IMR-90 (cell line): ENCODE measurements at regions not wholly inside any gene's neighbourhood (a gene's known extent, or its start where the extent isn't known, plus 50 kb on each side); places are given as distances from the start of the nearest gene placed in this dataset.

Experiments used
- ATAC-seq: fragments of 200-7000 bp; cut with Tn5 transposase; 2 replicates; pipeline ENCODE4 v1.9.1; 2020; ENCODE audit warnings: low read depth, mild to moderate bottlenecking, moderate library complexity
- BruUV-seq: library from RNA; stranded (reverse); fragments of 400-500 nt; replicated peaks from 2 replicates; lab custom pipeline; 2021; lab: Mats Ljungman, UMichigan
- CTCF ChIA-PET: fragments of 300-600 bp; formaldehyde crosslinking; extraction: SDS; loops from one replicate; lab custom pipeline; 2021; ENCODE audit warnings: antibody characterized with exemption; lab: Yijun Ruan, JAX
- POLR2A ChIA-PET: fragments of 300-600 bp; sonication (Branson Sonifier 250); formaldehyde crosslinking; loops from one replicate; lab custom pipeline; 2022; ENCODE audit warnings: antibody characterized with exemption; ENCODE audit not compliant: unreplicated experiment; lab: Charles Lee
- DNase-seq: peaks from one replicate; pipeline ENCODE4 v3.0.0; 2013
- H2AFZ ChIP-seq: replicated peaks from 2 replicates; pipeline ENCODE3; 2013; ENCODE audit warnings: low read length, mild to moderate bottlenecking; ENCODE audit not compliant: poor library complexity
- H2AK5ac ChIP-seq: 2 replicates; pipeline ENCODE4 v1.6.1; 2013; ENCODE audit warnings: low read depth, low read length, inconsistent platforms
- H2AK9ac ChIP-seq: replicated peaks from 2 replicates; pipeline ENCODE3; 2013; ENCODE audit warnings: mild to moderate bottlenecking, low read depth, low read length, moderate library complexity; ENCODE audit not compliant: poor library complexity
- H2BK120ac ChIP-seq: 2 replicates; pipeline ENCODE4 v1.6.1; 2013; ENCODE audit warnings: low read depth, low read length, inconsistent platforms
- H2BK15ac ChIP-seq: 3 replicates; pipeline ENCODE4 v1.6.1; 2013; ENCODE audit warnings: low read depth, low read length, inconsistent platforms
- H2BK20ac ChIP-seq: 2 replicates; pipeline ENCODE4 v1.6.1; 2013; ENCODE audit warnings: low read depth, mild to moderate bottlenecking, inconsistent platforms, low read length, moderate library complexity
- H2BK5ac ChIP-seq: 2 replicates; pipeline ENCODE4 v1.6.1; 2013; ENCODE audit warnings: mild to moderate bottlenecking, low read depth, low read length, inconsistent platforms; ENCODE audit not compliant: poor library complexity, severe bottlenecking
- H3K14ac ChIP-seq: replicated peaks from 2 replicates; pipeline ENCODE4 v1.6.1; 2013; ENCODE audit warnings: low read depth, low read length, inconsistent platforms
- H3K18ac ChIP-seq: 2 replicates; pipeline ENCODE4 v1.6.1; 2013; ENCODE audit warnings: low read depth, low read length, control low read depth
- H3K23ac ChIP-seq: 2 replicates; pipeline ENCODE4 v1.6.1; 2013; ENCODE audit warnings: low read depth, low read length, inconsistent platforms
- H3K27ac ChIP-seq: 2 replicates; pipeline ENCODE4 v1.5.1; 2013; ENCODE audit warnings: mild to moderate bottlenecking, control low read depth, low read length; ENCODE audit not compliant: insufficient read depth
- H3K27me3 ChIP-seq: 2 replicates; pipeline ENCODE4 v1.6.1; 2013; ENCODE audit warnings: low read length; ENCODE audit not compliant: control insufficient read depth, insufficient read depth
- H3K36me3 ChIP-seq: 2 replicates; pipeline ENCODE4 v1.6.1; 2013; ENCODE audit warnings: low read length, mixed read lengths; ENCODE audit not compliant: control insufficient read depth, insufficient read depth
- H3K4ac ChIP-seq: 2 replicates; pipeline ENCODE4 v1.6.1; 2013; ENCODE audit warnings: low read depth, low read length, inconsistent platforms
- H3K4me1 ChIP-seq: 2 replicates; pipeline ENCODE4 v1.6.1; 2013; ENCODE audit warnings: low read length, mixed read lengths; ENCODE audit not compliant: control insufficient read depth, insufficient read depth
- H3K4me2 ChIP-seq: 2 replicates; pipeline ENCODE4 v1.6.1; 2013; ENCODE audit warnings: low read depth, mild to moderate bottlenecking, control low read depth, low read length, moderate library complexity
- H3K4me3 ChIP-seq: 2 replicates; pipeline ENCODE4 v1.5.1; 2013; ENCODE audit warnings: low read depth, mild to moderate bottlenecking, control low read depth, low read length, moderate library complexity; ENCODE audit not compliant: insufficient read depth
- H3K56ac ChIP-seq: 2 replicates; pipeline ENCODE4 v1.6.1; 2013; ENCODE audit warnings: low read length, inconsistent platforms; ENCODE audit not compliant: insufficient read depth; ENCODE audit errors: extremely low read depth
- H3K79me1 ChIP-seq, 2 experiments: 2 replicates each; pipeline ENCODE4 v1.6.1; 2013; ENCODE audit warnings: low read length in 2 of 2, inconsistent platforms in 1 of 2, low read depth in 1 of 2
- H3K9ac ChIP-seq: 2 replicates; pipeline ENCODE4 v1.6.1; 2013; ENCODE audit warnings: low read depth, low read length, control low read depth
- H3K9me1 ChIP-seq: 2 replicates; pipeline ENCODE4 v1.6.1; 2013; ENCODE audit warnings: low read length, inconsistent platforms; ENCODE audit not compliant: insufficient read depth
- H3K9me3 ChIP-seq: 2 replicates; pipeline ENCODE4 v1.6.1; 2013; ENCODE audit warnings: low read length; ENCODE audit not compliant: control insufficient read depth, insufficient read depth
- H4K20me1 ChIP-seq: 2 replicates; pipeline ENCODE4 v1.6.1; 2013; ENCODE audit warnings: low read length, inconsistent platforms; ENCODE audit not compliant: insufficient read depth
- H4K5ac ChIP-seq: 2 replicates; pipeline ENCODE4 v1.6.1; 2013; ENCODE audit warnings: mild to moderate bottlenecking, low read depth, low read length, control low read depth
- H4K8ac ChIP-seq, 2 experiments: 2 replicates each; pipeline ENCODE4 v1.6.1; 2013; ENCODE audit warnings: low read depth in 2 of 2, low read length in 2 of 2, control low read depth in 1 of 2, inconsistent platforms in 1 of 2
- H4K91ac ChIP-seq: 2 replicates; pipeline ENCODE4 v1.6.1; 2013; ENCODE audit warnings: low read depth, low read length, inconsistent platforms; ENCODE audit not compliant: insufficient read depth
- BHLHE40 ChIP-seq: fragments of 150-350 bp; IDR thresholded peaks from 2 replicates; pipeline ENCODE4 v1.6.1; 2016; ENCODE audit warnings: mild to moderate bottlenecking, low read depth, low read length
- CEBPB ChIP-seq: IDR thresholded peaks from 2 replicates; pipeline ENCODE4 v1.6.1; 2012; ENCODE audit warnings: low read depth, low read length, improper control_type of control experiment
- CHD1 ChIP-seq: IDR thresholded peaks from 2 replicates; pipeline ENCODE4 v1.6.1; 2012; ENCODE audit warnings: low read depth, low read length, improper control_type of control experiment
- FOS ChIP-seq: fragments of 150-350 bp; IDR thresholded peaks from 2 replicates; pipeline ENCODE4 v1.6.1; 2016; ENCODE audit warnings: low read depth, low read length
- MAFK ChIP-seq: IDR thresholded peaks from 2 replicates; pipeline ENCODE4 v1.6.1; 2012; ENCODE audit warnings: low read depth, low read length, improper control_type of control experiment
- MAZ ChIP-seq: IDR thresholded peaks from 2 replicates; pipeline ENCODE4 v1.6.1; 2012; ENCODE audit warnings: low read depth, mild to moderate bottlenecking, low read length, improper control_type of control experiment, moderate library complexity, borderline replicate concordance
- MXI1 ChIP-seq: IDR thresholded peaks from 2 replicates; pipeline ENCODE4 v1.6.1; 2012; ENCODE audit warnings: low read depth, mild to moderate bottlenecking, low read length, moderate library complexity, borderline replicate concordance
- NFE2L2 ChIP-seq: fragments of 150-350 bp; IDR thresholded peaks from 2 replicates; pipeline ENCODE4 v1.6.1; 2016; ENCODE audit warnings: low read depth, mild to moderate bottlenecking, low read length
- POLR2A ChIP-seq: IDR thresholded peaks from 2 replicates; pipeline ENCODE4 v1.6.1; 2012; ENCODE audit warnings: mild to moderate bottlenecking, low read depth, low read length
- RAD21 ChIP-seq: IDR thresholded peaks from 2 replicates; pipeline ENCODE4 v1.6.1; 2012; ENCODE audit warnings: low read length, improper control_type of control experiment
- RCOR1 ChIP-seq: IDR thresholded peaks from 2 replicates; pipeline ENCODE4 v1.6.1; 2012; ENCODE audit warnings: mild to moderate bottlenecking, low read length, improper control_type of control experiment; ENCODE audit not compliant: insufficient replicate concordance
- RFX5 ChIP-seq: IDR thresholded peaks from 2 replicates; pipeline ENCODE4 v1.8.0; 2012; ENCODE audit warnings: low read depth, mild to moderate bottlenecking, low read length, moderate library complexity
- SMC3 ChIP-seq: fragments of 150-350 bp; IDR thresholded peaks from 2 replicates; pipeline ENCODE4 v1.6.1; 2016; ENCODE audit warnings: low read depth, mild to moderate bottlenecking, antibody characterized with exemption, low read length, moderate library complexity
- whole genome bisulfite sequencing, 2 experiments: methylation state at CpG; one replicate each; pipeline versions ENCODE4 v1.1.5 to v1.1.7; 2013; ENCODE audit warnings: missing lambda C conversion rate in 2 of 2; ENCODE audit not compliant: insufficient read length in 1 of 2; ENCODE audit errors: extremely low coverage in 2 of 2; 5-methylcytosine and 5-hydroxymethylcytosine counted together
- dilution Hi-C: fragments of 300-500 bp; cut with HindIII; formaldehyde crosslinking; loops from one replicate; pipeline ENCODE4 v1.14.3; 2018; ENCODE audit warnings: low sequenced_read_pairs; ENCODE audit not compliant: unreplicated experiment
- in situ Hi-C: fragments of 300-500 bp; cut with MboI; formaldehyde crosslinking; loops from 3 replicates; pipeline ENCODE4 v1.14.3; 2019; ENCODE audit warnings: low sequenced_read_pairs, inconsistent platforms, mixed read lengths
- intact Hi-C: fragments of 100-400 bp; cut with micrococcal nuclease; formaldehyde crosslinking; loops from 2 replicates; pipeline ENCODE4 v1.10.0; 2022
- TF ChIP-seq, protein P1 (sequence below): fragments of 150-350 bp; IDR thresholded peaks from 2 replicates; pipeline ENCODE4 v1.6.1; 2016; ENCODE audit warnings: low read depth, mild to moderate bottlenecking, low read length, moderate library complexity, borderline replicate concordance
- TF ChIP-seq, protein P2 (sequence below): fragments of 150-350 bp; IDR thresholded peaks from 2 replicates; pipeline ENCODE4 v1.6.1; 2017; ENCODE audit warnings: mild to moderate bottlenecking, antibody characterized with exemption, low read length, low read depth
- TF ChIP-seq, protein P3 (sequence below): conservative IDR thresholded peaks from 2 replicates; pipeline ENCODE4 v1.5.1; 2012; ENCODE audit warnings: mild to moderate bottlenecking, low read depth, low read length, improper control_type of control experiment

DNA sequence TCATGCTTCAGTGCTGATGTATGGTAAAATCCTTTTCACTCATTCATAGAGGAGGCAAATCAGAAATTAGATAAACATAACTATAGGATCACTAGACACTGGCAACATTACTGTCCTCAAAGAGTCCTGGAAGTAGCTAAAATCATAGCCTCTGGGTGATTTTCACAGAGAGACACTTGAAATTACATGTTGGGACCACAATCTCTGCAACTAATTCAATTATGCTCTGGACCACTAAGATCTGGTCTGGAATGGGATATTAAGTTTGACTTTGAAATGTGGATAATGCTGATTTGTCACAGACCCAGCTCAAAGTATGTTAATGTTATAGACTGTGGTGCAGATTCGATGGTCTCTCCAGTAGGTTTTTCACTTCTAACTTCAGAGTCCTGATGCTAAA, 214.6 kb upstream of the CCNH start:
- Histone ChIP-seq H3K27me3 (no peaks in the 10 kb centered on the region), H4K5ac (no peak overlapping the region), H3K9me3 (no peaks in the 10 kb centered on the region), H2BK20ac (no peak overlapping the region), H2AFZ (no peak overlapping the region), H3K14ac (no peak overlapping the region), H2BK5ac (no peak overlapping the region), H3K9ac (no peak overlapping the region), H2AK5ac (no peak overlapping the region), H3K36me3 (no peaks in the 10 kb centered on the region), H3K9me1 (no peaks in the 10 kb centered on the region), H3K79me1 (no peaks in the 10 kb centered on the region), H2BK120ac (no peak overlapping the region), H3K27ac (no peak overlapping the region), H2BK15ac (no peak overlapping the region), H3K4me2 (no peak overlapping the region), H3K56ac (no peak overlapping the region), H3K23ac (no peak overlapping the region), H4K20me1 (no peaks in the 10 kb centered on the region), H3K4me1 (no peaks in the 10 kb centered on the region), H2AK9ac (no peak overlapping the region), H3K4me3 (no peak overlapping the region), H4K91ac (no peak overlapping the region), H4K8ac (no peak overlapping the region), H3K4ac (no peak overlapping the region), H3K18ac (no peak overlapping the region)
- ChIA-PET CTCF (no interaction called here), POLR2A (no interaction called here)
- WGBS, 2 experiments, result no CpG with 5 or more reads among the region's 1 CpG
- ATAC-seq (no peak), DNase-seq (no peak)
- no TSS peak for BruUV-seq
- TF ChIP-seq RAD21, result no peak
- TF ChIP-seq NFE2L2, result no peak
- TF ChIP-seq, protein P1, sequence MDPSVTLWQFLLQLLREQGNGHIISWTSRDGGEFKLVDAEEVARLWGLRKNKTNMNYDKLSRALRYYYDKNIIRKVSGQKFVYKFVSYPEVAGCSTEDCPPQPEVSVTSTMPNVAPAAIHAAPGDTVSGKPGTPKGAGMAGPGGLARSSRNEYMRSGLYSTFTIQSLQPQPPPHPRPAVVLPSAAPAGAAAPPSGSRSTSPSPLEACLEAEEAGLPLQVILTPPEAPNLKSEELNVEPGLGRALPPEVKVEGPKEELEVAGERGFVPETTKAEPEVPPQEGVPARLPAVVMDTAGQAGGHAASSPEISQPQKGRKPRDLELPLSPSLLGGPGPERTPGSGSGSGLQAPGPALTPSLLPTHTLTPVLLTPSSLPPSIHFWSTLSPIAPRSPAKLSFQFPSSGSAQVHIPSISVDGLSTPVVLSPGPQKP, result no peak
- no peak for TF ChIP-seq SMC3
- no peak for TF ChIP-seq POLR2A
- TF ChIP-seq MAZ, result no peak
- TF ChIP-seq CEBPB, result no peak
- TF ChIP-seq, protein P2, sequence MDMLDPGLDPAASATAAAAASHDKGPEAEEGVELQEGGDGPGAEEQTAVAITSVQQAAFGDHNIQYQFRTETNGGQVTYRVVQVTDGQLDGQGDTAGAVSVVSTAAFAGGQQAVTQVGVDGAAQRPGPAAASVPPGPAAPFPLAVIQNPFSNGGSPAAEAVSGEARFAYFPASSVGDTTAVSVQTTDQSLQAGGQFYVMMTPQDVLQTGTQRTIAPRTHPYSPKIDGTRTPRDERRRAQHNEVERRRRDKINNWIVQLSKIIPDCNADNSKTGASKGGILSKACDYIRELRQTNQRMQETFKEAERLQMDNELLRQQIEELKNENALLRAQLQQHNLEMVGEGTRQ, result no peak
- TF ChIP-seq MXI1, result no peak
- no peak for TF ChIP-seq FOS
- no peak for TF ChIP-seq BHLHE40
- TF ChIP-seq CHD1, result no peak
- TF ChIP-seq, protein P3, sequence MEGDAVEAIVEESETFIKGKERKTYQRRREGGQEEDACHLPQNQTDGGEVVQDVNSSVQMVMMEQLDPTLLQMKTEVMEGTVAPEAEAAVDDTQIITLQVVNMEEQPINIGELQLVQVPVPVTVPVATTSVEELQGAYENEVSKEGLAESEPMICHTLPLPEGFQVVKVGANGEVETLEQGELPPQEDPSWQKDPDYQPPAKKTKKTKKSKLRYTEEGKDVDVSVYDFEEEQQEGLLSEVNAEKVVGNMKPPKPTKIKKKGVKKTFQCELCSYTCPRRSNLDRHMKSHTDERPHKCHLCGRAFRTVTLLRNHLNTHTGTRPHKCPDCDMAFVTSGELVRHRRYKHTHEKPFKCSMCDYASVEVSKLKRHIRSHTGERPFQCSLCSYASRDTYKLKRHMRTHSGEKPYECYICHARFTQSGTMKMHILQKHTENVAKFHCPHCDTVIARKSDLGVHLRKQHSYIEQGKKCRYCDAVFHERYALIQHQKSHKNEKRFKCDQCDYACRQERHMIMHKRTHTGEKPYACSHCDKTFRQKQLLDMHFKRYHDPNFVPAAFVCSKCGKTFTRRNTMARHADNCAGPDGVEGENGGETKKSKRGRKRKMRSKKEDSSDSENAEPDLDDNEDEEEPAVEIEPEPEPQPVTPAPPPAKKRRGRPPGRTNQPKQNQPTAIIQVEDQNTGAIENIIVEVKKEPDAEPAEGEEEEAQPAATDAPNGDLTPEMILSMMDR, result no peak
- no peak for TF ChIP-seq RFX5
- no peak for TF ChIP-seq MAFK
- TF ChIP-seq RCOR1, result no peak
- intact Hi-C loops, result no loop called here
- dilution Hi-C loops, result no loop called here
- in situ Hi-C loops, result no loop called here
